GM21423 (cell line): ENCODE measurements at regions not wholly inside any gene's neighbourhood (a gene's known extent, or its start where the extent isn't known, plus 50 kb on each side); places are given as distances from the start of the nearest gene placed in this dataset.
"Not testable (repeated sequence)": the region's sequence is repeated elsewhere in the genome, so short reads cannot be mapped to it uniquely, and the experiment has no call there.

Experiments
- ATAC-seq: cut with Tn5 transposase; IDR thresholded peaks from one replicate; pipeline ENCODE4 v1.9.1; 2021; ENCODE audit warnings: mild to moderate bottlenecking, moderate library complexity; ENCODE audit not compliant: unreplicated experiment

DNA sequence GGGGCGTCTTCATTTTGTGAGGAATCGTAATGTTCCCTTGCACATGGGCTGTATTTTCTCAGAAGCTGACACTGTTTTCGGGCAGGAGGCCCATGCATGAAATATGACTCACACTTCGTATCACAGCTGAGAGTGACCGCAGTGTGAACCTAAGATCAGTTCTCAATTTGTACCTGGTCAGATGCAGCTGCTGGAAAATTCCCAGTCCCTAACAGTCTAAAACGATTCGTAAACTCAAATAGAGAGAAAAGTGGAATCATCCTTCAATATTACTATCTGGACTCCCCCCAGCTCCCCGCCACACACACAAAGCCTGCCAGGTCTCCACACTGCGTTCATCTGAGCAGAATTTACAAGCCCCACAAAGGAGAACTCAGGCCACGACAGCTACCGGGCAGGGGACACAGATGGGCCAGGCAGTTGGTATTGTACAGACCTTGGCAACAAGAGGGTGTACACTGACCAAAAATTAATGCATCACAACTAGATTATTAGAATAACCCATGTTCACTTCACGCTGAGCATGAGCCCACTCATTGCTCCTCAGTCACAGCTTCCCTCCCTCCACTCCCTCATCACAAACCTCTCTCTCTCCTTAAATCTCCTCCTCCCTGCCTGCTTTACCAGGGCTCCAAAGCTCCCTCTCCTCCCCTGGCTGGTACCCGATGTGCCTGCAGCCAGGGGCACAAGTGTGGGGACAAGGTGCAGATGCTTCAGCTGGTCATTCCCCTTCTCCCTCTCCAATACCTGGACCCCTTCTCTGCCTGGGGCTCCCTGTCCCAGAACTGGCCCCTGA, 488.4 kb downstream of the PREX1 start:
- ATAC-seq: no peak

- no peak for ATAC-seq
Observed at GRCh38 chr20:48338717-48339116, 489.1 kb downstream of the PREX1 start.

- no peak for ATAC-seq
Observed at GRCh38 chr20:48336597-48336996, 491.2 kb downstream of the PREX1 start.

GRCh38 chr20:48335308-48336050, 492.3 kb downstream of the PREX1 start:
- ATAC-seq: no peak

DNA sequence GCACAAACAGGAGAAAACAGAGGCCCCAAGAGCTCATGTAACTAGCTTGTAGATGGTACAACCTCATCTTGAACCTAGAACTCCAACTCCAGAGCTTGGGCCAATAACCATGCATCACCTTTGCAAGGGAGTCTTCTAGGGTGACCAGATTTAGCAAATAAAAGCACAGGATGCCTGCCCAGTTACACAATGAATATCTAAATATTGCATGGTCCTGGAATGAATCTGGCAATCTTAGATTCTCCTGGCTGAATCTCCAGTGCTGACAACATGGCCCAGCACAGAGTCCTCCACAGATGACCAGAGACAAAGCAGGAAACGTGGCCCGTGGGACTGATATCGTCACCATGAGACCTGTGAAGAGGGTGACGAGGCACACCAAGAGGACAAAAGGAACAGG, 494.1 kb downstream of the PREX1 start:
- ATAC-seq: no peak

- ATAC-seq: no peak
Observed at GRCh38 chr20:48332555-48332954, 495.2 kb downstream of the PREX1 start.

DNA sequence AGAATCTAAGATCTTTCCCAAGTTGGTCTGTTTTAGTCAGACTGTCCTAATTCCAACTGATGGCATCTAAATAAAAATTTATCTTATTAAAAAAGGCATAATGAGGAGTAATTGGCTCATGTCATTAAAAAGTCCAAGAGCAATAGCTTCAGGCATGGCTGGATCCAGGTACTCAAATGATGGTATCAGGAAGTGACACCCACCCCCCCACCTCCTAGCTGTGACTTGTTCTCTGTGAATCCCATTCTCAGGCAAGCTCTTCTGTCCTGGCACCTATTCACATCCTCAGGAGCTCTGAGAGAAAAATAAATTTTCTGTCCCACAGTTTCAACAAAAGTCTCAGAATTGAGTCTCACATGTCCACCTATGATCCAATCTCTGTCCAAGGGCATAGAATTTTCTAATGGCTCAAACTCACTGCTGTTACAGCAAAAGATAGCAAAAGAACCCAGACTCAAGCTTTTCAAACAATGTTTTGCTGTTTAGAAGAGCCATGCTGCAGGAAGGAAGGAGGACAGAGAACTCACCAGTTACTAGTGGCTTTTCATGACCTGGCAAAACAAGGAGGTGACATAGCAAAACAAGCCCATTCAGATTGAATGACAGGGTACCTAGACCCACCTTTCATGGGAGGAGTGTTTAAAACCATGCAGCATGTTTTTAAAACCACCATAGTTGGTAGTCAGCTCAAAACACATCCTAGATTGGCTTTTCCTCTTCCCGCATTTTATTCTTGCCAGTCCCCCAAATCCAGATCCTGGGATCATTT, 496.1 kb downstream of the PREX1 start:
- no peak for ATAC-seq

DNA sequence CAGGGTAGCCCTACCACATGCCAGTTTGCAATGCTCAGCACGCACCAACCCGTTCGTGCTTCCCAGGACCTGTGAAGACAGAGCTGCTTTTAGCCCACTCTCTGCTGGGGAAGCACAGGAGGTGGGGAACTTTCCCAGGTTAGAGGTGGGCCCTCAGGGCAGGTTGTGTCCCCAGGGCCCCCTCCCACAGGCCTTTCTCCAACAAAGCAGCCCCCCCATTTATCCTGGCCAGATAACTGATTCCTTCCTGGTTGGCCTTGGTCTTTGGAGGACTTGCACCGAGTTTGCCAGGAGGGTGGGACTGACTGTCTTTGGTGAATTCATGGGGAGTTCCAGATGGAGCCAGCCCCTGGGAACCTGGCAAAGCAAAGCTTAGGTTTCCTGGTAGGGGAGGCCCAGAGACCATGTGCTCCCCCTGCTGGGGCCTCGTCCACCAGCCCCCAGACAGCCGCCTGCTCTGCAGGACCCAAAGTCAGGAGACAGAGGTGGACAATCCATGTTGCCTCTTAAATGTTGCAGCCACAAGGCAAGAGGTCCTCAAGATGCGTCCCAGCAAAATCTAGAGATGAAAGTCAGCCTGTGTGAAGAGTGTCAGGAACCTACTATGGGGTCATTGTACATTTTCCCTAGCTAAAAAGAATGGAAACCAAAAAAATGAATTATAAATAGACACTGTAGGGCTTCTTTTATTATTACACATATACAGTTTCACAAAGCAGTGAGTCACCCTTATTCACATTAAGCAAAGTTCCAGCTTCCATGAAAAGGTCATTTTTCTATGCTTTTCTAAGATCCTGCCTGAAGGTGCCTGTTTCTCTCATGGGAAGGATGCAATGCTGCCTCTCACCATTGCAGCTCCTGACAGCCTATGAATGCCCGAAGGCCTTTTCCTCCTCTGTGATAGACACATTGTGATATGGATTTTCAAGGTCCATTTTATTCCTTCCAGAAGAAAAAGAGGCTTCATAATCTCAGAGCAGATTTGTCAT, 497.8 kb downstream of the PREX1 start:
- no peak for ATAC-seq

- no peak for ATAC-seq
Observed at GRCh38 chr20:48329031-48329615, 498.7 kb downstream of the PREX1 start.

- not testable (repeated sequence) for ATAC-seq
Observed at GRCh38 chr20:48327848-48328247, 500.0 kb downstream of the PREX1 start.

DNA sequence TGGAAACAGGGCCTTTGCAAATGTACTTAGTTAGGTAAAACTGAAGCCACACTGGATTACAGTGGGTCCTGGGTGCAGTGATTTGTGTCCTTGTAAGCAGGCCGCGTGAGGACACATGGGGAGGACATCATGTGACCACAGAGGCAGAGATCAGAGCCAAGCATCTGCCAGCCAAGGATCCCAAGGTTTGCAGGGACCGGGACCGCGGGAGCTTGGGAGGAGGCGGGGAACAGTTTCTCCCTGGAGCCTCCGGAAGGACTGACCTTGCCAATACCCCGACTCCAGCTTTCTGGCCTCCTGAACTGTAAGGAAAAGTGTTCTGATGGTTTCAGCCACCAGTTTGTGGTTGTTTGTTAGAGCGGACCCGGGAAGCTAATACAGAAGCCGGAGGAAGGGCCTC, 500.9 kb downstream of the PREX1 start:
- ATAC-seq: no peak

DNA sequence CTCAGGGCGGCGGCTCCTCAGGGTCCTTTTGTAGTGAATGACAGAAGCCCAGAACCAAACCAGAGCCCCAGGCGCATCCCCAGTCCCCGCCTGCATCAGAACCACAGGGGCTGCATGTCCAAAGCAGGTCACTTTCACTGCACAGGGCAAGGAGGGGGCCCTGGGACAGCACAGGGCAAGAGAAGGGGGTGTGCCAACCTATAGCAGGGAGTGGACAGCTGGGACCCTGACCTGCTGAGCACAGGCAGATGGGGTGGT, 501.4 kb downstream of the PREX1 start:
- ATAC-seq: no peak

DNA sequence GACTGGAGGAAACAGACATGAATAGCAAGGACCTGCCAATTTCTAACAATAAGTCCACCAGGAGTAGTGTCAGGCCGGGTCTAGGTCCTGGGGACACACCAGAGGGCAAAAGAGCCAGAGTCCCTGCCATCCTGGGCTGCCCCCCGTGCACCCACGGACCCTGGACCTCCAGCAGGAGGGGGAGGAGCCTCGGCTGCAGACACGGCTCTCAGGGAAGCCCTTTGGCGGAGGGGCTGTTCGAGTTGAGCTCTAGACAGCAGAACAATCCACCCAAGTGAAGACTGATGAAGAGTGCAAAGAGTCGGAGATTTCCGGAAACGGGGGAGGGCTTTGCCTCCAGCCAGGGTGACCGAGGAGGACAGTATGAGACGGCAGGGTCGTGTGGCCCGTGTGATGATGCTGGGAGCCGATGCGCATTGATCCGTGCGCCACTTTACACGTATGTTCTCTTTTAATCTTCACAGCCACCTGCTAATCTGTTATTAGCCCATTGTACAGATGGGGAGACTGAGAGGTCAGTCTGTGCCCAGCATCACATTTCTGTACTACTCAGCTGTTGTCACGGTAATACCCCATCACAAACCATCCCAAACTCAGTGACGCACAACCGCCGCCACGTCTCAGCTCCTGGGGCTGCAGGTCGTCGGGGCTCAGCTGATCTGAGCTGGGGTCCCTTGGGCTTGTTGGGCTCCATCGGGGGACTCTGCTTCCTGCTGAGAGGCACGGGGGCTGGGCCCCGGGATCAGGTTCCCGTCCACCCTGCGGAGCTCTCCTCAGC, 502.0 kb downstream of the PREX1 start:
- ATAC-seq: no peak

- no peak for ATAC-seq
Observed at GRCh38 chr20:48324744-48325143, 503.1 kb downstream of the PREX1 start.

- no peak for ATAC-seq
Observed at GRCh38 chr20:48321271-48321670, 506.5 kb downstream of the PREX1 start.

- no peak for ATAC-seq
Observed at GRCh38 chr20:48319943-48320584, 507.7 kb downstream of the PREX1 start.

GRCh38 chr20:48317578-48317977, 510.2 kb downstream of the PREX1 start:
- no peak for ATAC-seq

DNA sequence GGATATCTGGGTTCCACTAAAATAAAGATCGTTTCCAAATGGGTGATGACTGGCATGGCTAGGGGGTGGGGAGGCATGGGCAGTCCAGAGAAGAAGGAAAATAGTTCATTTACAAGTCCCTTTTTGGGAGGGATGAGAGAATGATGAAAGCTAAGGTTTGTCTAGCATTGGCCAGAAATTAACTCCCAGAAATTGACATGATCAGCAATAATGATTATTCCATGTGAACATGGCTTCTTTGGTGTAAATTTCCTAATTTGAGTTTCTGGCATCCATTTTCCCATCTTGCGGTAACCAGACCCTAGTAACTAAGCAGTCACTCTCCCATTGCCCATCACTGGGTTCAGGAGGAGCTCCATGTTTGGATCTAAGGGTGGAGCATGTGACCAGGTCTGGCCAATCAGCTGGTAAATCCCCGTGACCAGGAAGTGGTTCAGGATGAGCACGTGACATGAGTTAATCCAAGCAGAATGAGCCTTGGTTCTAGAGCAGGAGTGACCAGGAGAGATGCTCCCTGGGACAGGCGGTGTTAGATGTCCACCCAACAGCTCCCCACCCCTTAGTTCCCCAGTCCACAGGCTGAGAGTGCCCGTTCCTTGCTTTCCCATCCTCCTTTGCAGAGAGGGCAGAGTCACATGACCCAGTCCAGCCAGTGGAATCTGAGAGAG, 512.7 kb downstream of the PREX1 start:
- no peak for ATAC-seq

- ATAC-seq: no peak
Observed at GRCh38 chr20:48313324-48313723, 514.5 kb downstream of the PREX1 start.
